HL-60 (cell line): ENCODE measurements at regions not wholly inside any gene's neighbourhood (a gene's known extent, or its start where the extent isn't known, plus 50 kb on each side); places are given as distances from the start of the nearest gene placed in this dataset.

ENCODE experiments used
- DNase-seq, 2 experiments: peaks; one replicate each; pipeline ENCODE4 v3.0.0-alpha.2; 2010 to 2020; ENCODE audit warnings: low read depth in 1 of 2, low spot score in 1 of 2
- H3K27ac ChIP-seq: fragments of 250-450 bp; sonication (Bioruptor Pico); replicated peaks from 2 replicates; pipeline ENCODE4 v1.5.1; 2020; ENCODE audit warnings: mild to moderate bottlenecking, moderate library complexity
- H3K27me3 ChIP-seq: fragments of 250-450 bp; sonication (Bioruptor Pico); 2 replicates; pipeline ENCODE4 v1.5.1; 2021; ENCODE audit warnings: mild to moderate bottlenecking, moderate library complexity; ENCODE audit not compliant: insufficient read depth, poor library complexity, severe bottlenecking
- H3K4me3 ChIP-seq: replicated peaks from 2 replicates; pipeline ENCODE4 v1.5.1; 2011; ENCODE audit warnings: mild to moderate bottlenecking, control low read depth, low read length; ENCODE audit not compliant: insufficient read depth
- GABPA ChIP-seq: IDR thresholded peaks from 2 replicates; pipeline ENCODE4 v1.6.1; 2012; ENCODE audit warnings: low read depth
- POLR2AphosphoS5 ChIP-seq: IDR thresholded peaks from 2 replicates; pipeline ENCODE4 v1.6.1; 2012; ENCODE audit warnings: low read depth
- SPI1 ChIP-seq: IDR thresholded peaks from 2 replicates; pipeline ENCODE4 v1.6.1; 2012; ENCODE audit warnings: low read depth, mild to moderate bottlenecking, borderline replicate concordance
- TF ChIP-seq, protein P1 (sequence below): IDR thresholded peaks from 2 replicates; pipeline ENCODE4 v1.6.1; 2012; ENCODE audit warnings: low read depth; ENCODE audit not compliant: insufficient replicate concordance
- TF ChIP-seq, protein P2 (sequence below): IDR thresholded peaks from one replicate; pipeline ENCODE4 v1.5.1; 2011; ENCODE audit warnings: low read length, control low read depth, inconsistent platforms; ENCODE audit not compliant: insufficient read depth

DNA sequence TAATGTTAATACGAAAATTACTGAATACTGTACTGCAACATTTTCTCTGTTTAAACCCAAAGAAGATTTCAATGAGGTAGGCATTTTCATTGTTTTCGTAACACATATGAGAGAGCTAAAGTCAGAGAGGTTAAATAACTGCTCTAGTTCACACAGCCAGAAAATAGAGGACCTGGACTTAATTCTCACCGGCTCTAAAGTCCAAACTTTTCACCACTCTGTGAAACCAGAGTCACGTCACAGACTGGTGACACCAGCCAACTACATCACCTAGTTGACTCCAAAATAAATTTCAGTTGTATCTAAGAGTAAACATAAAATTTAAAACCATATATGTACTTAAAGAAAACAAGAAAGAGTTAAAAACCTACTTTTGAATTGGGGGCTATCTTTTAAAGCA, 146.7 kb downstream of the FCRL5 start:
- TF ChIP-seq SPI1 (no peak), POLR2AphosphoS5 (no peak), GABPA (no peak)
- TF ChIP-seq, protein P1, sequence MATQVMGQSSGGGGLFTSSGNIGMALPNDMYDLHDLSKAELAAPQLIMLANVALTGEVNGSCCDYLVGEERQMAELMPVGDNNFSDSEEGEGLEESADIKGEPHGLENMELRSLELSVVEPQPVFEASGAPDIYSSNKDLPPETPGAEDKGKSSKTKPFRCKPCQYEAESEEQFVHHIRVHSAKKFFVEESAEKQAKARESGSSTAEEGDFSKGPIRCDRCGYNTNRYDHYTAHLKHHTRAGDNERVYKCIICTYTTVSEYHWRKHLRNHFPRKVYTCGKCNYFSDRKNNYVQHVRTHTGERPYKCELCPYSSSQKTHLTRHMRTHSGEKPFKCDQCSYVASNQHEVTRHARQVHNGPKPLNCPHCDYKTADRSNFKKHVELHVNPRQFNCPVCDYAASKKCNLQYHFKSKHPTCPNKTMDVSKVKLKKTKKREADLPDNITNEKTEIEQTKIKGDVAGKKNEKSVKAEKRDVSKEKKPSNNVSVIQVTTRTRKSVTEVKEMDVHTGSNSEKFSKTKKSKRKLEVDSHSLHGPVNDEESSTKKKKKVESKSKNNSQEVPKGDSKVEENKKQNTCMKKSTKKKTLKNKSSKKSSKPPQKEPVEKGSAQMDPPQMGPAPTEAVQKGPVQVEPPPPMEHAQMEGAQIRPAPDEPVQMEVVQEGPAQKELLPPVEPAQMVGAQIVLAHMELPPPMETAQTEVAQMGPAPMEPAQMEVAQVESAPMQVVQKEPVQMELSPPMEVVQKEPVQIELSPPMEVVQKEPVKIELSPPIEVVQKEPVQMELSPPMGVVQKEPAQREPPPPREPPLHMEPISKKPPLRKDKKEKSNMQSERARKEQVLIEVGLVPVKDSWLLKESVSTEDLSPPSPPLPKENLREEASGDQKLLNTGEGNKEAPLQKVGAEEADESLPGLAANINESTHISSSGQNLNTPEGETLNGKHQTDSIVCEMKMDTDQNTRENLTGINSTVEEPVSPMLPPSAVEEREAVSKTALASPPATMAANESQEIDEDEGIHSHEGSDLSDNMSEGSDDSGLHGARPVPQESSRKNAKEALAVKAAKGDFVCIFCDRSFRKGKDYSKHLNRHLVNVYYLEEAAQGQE, result no peak
- TF ChIP-seq, protein P2, sequence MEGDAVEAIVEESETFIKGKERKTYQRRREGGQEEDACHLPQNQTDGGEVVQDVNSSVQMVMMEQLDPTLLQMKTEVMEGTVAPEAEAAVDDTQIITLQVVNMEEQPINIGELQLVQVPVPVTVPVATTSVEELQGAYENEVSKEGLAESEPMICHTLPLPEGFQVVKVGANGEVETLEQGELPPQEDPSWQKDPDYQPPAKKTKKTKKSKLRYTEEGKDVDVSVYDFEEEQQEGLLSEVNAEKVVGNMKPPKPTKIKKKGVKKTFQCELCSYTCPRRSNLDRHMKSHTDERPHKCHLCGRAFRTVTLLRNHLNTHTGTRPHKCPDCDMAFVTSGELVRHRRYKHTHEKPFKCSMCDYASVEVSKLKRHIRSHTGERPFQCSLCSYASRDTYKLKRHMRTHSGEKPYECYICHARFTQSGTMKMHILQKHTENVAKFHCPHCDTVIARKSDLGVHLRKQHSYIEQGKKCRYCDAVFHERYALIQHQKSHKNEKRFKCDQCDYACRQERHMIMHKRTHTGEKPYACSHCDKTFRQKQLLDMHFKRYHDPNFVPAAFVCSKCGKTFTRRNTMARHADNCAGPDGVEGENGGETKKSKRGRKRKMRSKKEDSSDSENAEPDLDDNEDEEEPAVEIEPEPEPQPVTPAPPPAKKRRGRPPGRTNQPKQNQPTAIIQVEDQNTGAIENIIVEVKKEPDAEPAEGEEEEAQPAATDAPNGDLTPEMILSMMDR, result no peak
- no peaks in the 10 kb centered on the region for H3K27me3 ChIP-seq
- H3K27ac ChIP-seq, result no peak overlapping the region
- H3K4me3 ChIP-seq, result no peak overlapping the region
- DNase-seq, result no peak

DNA sequence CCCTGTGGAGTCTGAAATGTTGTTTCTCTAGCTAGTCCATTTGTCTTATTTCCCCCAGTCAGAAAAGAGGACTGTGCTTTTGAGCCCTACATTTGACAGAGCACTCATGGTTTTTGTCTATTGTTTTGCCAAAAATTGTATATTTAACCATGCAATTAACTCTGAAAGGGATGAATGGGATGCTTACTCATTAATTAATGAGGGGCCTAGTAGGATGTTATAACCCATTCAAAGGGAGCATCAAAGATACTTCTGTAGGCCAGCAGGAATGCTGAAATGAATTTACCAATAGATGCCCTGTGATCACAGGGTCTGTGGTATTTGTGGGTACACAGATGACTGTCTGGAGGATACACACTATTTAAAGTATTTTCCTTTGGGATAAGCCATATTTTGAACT, 147.7 kb downstream of the FCRL5 start:
- Histone ChIP-seq H3K27me3 (no peaks in the 10 kb centered on the region), H3K27ac (peak overlapping the region; percentile 85), H3K4me3 (no peak overlapping the region)
- TF ChIP-seq POLR2AphosphoS5, result no peak
- TF ChIP-seq, protein P2, result no peak
- TF ChIP-seq, protein P1, result no peak
- TF ChIP-seq SPI1, result no peak
- TF ChIP-seq GABPA, result no peak
- no peak for DNase-seq

DNA sequence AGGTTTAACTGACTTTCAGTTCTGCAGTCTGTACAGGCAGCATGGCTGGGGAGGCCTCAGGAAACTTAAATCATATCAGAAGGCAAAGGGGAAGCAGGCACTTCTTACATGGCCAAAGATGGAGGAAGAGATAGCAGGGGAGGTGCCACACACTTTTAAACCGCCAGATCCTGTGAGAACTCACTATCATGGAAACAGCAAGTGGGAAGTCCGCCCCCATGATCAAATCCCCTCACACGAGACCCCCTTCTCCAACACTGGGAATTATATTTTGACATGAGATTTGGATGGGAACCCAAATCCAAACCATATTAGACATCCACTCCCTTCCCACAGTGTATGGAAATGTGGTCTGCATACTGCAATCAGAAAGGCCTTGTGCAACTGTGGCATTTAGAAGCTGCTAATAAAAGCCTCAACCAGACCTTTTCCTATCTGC, 148.2 kb downstream of the FCRL5 start:
- TF ChIP-seq SPI1 (no peak), POLR2AphosphoS5 (peak; percentile 75), GABPA (no peak)
- TF ChIP-seq, protein P2, result no peak
- TF ChIP-seq, protein P1, result peak; percentile 32
- Histone ChIP-seq H3K27me3 (no peaks in the 10 kb centered on the region), H3K4me3 (no peak overlapping the region), H3K27ac (peak overlapping the region; percentile 85)
- DNase-seq, result peak; percentile 53 to 79
